Activated T-helper 9 cell treated with anti-CD3 and anti-CD28 coated beads, Interleukin-2, amount 50 U/mL, for 16 hours (primary cell): ENCODE measurements at regions not wholly inside any gene's neighbourhood (a gene's known extent, or its start where the extent isn't known, plus 50 kb on each side); places are given as distances from the start of the nearest gene placed in this dataset.

Source experiments
- DNase-seq: peaks from one replicate; pipeline ENCODE4 v3.0.0-alpha.2; 2020; ENCODE audit warnings: low read depth

DNA sequence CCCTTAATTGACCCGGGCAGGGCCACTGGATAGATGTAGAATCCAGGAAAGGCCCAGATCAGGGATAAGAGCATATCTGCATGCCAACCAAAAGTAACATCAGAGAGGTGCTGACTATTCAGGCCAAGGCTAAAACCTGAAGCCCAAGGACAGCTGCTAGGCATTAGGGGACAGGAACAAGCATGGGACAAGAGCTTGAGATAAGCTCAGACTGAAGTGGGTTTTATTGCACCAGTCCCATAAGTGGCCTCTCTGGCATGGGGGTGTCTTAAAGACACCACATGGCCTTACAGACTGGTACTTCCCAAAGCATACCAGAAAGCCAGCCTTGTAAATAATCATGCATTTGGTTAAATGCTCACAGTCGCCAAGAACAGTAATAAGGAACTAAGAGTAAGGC is 376.1 kb downstream of the FBXW7 start:
- no peak for DNase-seq

DNA sequence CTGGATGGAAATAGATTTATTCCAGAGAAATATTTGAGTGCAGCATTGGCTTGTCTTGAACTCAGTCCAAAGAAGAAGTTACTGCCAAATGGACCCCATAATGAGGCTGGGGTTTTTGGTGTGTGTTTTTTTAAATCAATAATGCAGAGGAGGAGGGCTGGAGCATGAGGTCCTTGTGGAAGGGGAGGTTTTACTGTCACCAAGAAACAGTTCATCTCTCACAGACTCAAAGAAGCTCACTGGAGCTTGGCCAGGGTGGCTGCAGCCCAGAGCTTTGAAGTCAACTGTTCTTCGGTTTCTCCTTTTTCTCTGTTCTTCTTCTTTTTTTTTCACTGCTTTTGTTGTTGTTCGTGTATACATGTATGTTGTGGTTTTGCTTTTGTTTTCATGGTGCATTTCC is 377.7 kb downstream of the FBXW7 start:
- DNase-seq, result no peak

DNA sequence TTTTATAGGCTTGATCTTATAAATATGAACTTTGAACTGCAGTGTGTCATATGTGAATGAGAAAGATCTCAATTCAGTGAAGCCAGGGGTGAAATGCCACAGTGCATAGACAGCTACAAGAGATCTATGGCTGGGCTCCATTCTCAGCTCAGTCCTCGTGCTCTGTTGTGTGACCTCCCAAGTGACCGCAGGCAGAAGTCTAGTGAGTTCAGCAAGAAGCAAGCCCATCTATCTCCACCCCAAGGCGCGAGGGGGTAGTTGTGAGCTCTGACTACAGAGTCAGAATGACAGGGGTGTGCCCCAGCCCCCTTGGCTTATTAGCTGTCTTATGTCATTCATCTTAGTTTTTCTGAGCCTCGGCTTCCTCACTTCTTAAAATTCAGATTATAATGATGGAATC is 378.3 kb downstream of the FBXW7 start:
- no peak for DNase-seq

DNA sequence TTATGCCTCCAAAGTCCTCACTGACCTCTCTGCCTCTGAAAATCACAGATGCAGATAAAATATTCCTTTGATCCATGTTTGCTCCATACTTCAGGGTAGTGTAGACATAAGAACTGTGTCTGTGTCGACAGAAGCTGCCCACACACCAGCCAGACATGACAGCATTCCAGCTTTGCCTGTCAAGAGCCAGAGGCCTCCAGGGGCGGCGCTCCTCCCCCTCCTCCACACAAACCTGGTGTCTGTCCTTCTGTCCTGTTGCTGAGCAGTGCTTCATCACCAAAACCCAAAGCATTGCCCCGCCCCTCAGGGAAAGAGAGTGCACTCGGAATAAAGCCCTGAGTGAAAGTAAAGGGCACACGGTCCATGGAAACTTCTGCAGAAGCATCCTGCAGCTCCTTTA is 379.4 kb downstream of the FBXW7 start:
- DNase-seq, result no peak

DNA sequence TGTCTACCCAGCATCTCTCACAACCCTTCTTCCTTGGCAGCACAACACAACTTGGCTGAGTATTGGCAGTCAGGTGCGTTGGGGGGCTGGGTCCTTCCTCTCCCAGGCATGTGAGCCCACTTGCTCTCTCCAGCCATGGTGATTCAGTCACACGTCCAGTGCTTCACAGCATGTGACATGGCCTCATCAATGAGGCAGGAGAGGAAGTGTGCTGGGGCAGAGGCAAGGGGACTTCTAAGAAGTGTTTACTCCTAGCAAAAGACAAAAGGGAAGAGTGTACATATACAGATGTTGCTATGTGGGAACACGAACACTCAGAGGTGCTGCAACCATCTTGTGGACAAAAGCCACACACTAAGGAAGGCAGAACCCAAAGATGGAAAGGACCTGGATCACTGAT is 380.8 kb downstream of the FBXW7 start:
- no peak for DNase-seq

DNA sequence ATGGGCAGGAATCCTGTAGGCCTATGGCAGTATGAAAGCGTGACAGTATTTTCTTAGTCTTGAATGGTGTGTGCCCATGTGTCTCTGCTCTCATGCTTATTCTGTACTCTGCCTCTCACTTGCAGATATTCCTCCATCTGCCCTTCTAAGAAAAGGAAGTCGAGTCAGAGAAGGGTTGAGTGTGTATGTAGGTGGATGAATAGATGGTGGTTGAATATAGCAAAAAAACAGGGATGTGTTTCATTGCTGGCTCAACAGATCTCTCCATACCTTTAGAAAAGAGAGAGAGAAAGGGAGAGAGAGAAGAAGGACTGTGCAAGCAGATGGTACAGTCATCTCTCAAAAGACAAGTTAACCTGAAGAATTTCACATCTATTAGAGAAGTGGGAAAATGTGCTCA is 381.5 kb downstream of the FBXW7 start:
- no peak for DNase-seq

DNA sequence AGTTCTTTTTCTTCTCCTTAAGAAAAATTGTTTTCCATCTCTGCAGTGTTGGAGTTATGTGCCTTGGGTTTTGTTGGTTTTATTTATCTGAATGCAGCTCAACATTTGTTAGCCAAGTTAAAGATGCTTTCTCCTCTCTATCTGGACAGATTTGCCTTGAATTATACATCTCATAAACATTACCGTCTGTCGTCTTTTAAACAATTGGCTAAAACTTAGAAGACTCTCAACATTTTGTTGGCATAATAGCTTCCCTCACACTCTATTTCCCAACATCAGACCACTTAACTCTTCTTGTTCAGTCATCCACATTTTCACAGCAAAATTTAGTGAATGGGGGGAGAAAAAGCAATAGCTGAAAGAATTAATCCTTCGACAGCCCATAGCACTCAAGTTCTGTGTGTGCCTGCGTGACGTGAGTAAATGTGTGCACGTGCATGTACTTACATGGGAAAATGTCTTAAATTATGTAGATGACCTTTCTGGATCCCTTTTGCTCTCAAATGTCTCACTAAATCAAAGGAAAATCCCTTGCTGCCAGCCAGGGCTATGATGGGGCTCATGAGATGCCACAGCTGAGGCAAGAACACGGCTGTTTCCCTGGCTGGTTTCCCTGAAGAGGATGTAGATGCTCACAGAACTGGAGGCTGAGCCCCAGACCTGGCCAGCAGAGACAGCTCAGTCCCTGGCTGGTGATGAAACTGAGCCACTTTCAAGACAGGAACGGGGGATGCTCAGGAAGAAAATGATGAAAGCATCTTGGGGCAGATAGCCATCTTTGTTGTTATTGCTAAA is 382.2 kb downstream of the FBXW7 start:
- no peak for DNase-seq

DNA sequence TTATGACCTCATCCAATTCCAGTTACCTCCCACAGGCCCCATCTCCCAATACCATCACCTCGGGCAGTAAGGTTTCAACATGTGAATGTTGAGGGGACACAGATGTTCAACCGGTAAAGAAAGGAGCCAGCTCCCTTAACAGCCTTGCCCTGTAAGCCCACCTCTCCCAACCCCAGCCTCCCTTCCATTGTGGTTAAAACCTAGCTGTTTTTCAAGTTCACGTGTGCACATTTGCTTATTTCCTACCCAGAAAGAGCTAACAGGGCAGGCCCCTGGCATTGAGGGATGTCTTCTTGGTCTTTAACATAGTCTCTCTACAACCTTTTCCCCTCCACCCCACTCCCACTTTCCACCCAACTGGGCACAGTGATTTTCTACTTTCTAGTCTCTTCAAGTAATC is 385.7 kb downstream of the FBXW7 start:
- DNase-seq, result no peak

DNA sequence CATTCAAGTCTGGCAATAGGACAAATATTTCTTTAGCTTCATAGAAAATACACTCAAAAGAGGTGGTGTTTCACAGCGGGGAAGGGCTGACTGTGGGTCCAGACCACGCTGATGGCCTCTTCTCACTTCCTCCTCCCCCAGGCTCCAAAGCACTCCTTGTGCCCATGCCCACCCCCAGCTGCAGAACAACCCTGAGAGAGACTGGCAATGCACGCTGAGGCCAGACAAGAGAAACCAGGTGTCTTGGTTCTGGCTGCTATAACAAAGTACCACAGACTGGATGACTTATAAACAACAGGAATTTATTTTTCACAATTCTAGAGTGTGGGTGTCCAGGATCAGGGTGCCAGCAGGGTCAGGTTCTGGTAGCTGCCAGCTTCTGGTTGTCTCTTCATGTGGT is 386.1 kb downstream of the FBXW7 start:
- no peak for DNase-seq

DNA sequence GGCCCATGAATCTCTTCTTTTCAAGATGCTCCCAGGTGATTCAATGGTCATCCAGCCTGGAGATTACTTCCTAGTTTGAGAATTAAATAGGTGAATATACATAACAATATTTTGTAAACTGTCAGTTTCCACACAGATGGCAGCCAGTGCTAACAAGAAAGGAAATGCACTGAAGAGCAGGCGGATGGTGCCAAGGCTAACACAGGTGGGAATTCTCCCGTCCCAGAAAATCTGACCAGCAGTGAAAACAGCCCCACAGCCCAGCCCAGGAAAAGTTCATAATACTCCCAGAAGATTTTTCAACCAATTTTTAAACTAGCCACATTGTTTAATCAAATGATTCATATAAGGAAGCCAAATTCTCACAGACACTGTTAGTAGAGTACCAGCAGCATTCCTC is 387.2 kb upstream of the GATB start:
- no peak for DNase-seq

DNA sequence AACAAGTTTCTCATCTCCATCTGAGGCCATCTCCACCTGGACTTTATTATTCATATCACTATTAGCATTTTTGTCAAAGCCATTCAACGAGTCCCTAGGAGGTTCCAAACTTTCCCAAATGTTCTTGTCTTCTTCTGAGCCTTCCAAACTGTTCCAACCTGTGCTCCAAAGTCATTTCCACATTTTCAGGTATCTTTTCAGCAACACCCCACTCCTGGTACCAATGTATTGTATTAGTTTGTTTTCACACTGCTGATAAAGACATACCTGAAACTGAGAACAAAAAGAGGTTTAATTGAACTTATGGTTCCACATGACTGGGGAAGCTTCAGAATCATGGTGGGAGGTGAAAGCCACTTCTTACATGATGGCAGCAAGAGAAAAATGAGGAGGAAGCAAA is 385.4 kb upstream of the GATB start:
- no peak for DNase-seq

DNA sequence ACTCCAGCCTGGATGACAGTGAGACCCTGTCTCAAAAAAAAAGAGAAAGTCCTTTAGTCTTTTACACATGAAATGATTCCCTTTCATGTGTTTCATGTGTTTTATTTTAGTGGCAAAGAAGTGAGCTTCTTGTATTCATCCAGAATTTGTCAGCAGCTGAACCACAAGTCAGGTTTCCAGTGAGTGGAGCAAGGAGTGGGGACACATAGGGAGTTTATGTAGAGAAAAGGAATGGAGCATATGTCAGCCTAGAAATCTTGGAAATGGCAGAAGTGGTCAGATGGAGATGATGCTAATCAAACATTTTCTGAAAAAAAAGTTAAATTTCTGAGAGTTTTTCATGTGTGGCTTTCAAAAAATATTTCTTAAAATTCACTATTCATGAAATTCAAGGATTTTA is 383.0 kb upstream of the GATB start:
- DNase-seq, result no peak

DNA sequence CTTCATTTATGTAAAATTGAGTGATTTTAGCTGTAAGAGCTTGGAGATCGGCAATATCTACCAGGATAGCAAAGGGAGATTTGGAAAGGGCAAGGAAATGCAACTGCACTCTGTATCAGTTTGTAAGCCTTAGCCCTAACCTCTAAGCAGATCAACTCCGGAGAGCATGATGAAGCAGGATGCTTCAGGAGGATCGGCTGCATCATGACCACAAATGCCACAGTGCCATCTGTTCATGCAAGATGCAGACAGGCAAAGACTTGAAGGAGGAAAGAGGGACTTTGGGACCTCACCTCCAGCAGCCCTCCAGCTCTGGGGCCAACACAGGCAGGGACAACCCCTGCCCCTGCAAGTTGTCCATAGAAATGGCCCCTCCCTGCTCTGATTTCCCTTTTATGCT is 377.6 kb upstream of the GATB start:
- no peak for DNase-seq

DNA sequence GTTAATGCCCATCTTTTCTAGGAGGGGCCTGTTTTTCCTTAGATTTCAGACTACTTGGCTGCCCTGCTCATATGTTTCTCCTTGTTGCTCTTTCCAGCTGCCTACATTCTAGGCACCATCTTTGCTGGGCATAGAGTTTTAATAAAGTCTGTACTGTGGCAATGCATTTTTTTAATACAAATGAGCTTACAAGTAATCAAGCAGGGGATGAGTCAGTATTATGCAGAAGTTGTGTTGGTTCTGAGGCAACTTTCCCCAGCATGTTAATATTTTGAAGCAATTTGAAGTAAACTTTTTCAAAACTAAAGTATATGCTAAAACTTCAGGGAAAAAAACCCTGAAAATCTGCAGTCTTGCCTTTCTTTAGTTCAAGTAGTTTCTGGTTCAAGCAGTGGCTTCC is 372.0 kb upstream of the GATB start:
- DNase-seq, result no peak

DNA sequence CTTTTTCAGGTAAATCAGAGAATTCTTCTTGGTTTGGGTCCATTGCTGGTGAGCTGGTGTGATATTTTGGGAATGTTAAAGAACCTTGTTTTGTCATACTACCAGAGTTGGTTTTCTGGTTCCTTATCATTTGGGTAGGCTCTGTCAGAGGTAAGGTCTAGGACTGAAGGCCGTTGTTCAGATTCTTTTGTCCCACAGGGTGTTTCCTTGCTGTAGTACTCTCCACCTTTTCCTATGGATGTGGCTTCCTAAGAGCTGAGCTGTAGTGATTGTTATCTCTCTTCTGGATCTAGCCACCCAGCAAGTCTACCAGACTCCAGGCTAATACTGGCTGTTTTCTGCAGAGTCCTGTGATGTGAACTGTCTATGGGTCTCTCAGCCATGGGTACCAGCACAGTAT is 367.5 kb upstream of the GATB start:
- no peak for DNase-seq

DNA sequence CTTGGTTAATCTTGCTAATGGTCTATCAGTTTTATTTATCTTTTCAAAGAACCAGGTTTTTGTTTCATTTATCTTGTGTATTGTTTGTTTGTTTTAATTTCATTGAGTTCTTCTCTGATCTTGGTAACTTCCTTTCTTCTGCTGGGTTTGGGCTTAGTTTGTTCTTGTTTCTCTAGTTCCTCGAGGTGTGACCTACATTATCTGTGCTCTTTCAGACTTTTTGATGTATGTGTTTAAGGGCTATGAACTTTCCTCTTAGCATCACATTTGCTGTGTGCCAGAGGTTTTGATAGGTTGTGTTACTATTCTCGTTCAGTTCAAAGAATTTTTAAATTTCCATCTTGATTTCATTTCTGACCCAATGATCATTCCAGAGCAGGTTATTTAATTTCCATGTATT is 365.4 kb upstream of the GATB start:
- no peak for DNase-seq

DNA sequence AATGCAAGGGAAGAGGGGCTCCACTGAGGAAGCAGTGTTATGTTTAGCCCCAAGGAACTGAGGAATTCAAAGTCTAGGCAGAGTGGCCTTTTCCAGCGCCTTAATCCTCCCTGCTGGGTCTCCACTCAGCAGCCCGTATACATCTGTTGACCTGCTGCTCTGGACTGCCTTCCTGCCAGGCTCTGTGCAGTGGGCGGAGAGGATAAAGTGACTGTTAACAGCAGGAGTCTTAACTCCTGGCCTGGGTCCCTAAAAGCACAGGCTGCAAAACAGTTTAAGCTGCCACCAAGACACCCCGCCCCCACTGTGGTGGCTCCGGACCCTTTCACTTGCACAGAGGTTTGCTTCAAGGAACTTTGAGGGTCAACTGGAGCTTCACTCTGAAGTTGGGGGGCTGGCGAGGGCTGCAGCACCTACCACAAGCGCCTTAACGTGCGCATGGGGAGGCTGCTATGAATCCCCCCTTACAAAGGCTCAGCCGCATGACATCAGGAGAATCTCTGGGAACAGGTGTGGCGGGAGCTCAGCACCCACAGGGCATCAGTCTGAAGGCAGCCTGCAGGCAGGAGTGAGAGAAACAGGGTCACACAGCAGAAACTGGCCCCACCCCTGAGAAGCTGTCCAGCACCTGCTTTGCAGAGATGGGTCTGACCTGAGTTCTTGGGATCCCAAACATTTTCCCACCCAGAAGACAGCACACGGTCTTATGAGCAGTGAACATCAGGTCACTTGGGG is 358.2 kb upstream of the GATB start:
- DNase-seq, result no peak

DNA sequence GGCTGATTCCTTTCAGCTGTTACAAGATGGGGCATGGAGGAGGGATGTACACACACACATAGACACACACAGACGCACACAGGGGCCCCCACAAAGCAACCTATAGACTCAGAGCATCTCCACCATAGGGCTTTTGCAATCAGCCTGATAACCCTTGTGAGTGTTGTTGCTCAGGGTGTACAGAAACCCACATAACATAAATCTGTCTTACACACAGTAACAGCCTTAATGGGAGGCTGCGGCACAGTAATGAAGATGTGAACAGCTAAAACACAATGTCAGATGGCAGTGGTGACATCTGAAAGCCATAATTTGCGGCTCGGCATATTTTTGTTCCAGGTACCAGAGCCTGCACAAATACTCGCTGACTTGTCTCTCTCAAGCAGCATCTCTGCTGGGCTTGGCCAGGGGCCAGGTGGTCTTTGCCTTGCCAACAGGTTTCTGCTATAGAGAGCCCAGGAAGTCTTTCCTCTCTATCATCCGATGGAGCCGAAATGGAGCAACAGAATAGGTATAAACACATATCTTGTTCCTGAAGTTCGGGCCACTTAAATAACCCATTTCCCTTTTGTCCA is 357.2 kb upstream of the GATB start:
- no peak for DNase-seq

DNA sequence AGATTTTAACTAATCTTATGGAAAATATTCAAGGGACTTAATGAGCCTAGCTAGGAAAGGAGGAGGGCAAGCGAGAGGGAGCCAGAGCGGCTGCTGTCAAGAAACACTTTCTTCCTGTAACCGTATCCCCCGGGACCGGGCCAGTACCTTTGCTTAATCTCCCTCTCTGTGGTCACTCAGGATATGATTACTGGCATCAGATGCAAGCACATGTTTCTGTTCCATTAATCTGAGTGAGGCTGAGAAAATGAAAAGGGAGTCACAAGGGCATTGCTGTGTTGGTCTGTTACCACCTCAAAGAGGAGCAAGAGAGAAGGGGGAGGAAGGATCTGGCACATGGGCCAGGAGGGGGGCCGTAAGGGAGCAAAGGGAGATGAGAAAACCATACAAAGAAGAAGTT is 356.7 kb upstream of the GATB start:
- no peak for DNase-seq

DNA sequence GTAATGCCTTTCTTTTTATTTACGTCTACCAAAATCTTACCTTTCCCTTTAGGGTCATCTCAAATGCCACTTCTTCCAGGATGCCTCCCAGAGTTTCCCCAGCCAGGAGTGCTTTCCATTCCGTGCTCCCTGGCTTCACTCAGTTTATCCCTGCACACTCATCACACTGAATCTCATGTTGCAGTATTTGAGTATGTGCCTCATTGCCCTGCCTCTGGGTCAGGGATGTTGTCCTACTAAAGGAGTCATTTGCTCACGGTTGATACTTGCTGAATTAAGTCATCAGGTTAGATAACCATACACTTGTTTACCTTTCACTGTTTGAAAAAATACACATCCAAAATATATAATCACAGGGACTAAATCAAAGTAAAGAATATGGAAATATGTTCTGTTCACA is 356.2 kb upstream of the GATB start:
- no peak for DNase-seq

DNA sequence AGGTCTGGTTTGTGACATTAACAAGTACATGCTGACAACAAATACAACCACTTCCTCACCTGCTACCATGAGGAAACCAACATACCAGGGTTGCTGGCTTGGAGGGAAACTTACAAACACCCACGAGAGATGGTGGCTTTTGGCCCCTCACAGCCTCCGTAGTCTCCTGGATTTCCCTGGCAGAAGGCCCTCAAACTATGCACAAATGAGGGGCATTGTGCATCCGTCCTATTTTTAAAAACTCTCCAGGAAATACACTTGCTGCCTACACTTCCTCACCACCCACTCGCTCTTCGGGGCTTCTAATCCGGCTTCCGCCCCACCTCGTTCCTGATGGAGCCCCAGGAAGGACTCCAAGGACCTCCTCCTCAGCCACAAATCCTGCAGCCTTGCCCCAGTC is 355.0 kb upstream of the GATB start:
- no peak for DNase-seq

DNA sequence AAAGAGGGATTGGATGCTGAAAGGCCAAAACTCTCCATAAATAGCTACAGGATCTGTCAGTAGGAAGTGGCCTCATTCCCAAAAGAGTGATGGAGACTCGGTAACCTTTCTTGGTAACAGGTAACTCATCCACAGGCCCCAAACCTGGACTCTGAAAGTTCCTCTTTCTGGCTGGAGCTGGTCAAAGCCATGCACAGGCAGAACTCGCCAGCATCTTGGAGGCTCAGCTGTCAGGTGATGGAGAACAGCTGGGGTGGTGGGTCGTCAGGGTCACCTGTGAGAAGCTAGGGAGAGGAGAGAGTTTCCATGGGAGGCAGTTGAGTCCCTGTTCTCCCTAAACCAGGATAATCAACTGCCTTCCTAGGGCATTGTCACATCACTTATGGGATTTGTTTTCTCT is 354.3 kb upstream of the GATB start:
- DNase-seq, result no peak

DNA sequence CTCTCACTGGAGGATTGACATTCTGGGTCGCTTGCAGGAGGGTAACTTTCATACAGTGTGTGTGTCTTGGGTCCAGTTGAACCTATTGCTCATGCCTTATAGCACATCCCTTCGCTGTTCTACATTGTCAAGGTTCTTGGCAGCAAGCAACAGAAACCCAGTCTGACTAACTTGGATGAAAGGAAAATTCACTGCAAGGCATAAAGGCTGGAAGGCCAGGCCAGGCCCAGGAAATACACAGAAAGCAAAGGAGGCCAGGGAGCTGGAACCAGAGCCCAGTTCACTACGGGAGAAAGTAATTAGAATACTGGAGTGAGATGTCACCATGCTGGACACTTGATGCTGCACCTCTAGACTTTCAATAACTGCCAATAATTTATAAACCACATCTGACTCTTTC is 353.8 kb upstream of the GATB start:
- no peak for DNase-seq

DNA sequence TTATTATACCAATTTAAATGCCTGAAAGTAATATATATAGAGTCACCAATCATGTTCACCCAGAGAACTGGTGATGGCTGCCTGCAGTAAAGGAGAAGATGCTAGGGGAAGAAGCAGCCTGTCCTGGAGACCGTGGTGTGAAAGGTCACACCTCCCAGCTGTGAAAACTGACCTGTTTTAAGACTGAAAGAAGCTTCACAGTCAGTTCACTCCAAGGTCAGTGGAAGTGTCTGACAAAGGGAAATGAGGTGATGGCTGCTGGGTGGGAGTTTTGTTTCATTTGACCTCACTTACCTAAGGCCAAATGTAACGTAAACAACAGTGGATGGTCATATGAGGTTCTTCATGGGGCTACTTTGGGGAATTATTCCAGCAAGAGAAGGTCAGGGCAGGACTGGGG is 352.1 kb upstream of the GATB start:
- no peak for DNase-seq
